Effector memory CD8-positive, alpha-beta T cell (primary cell): ENCODE measurements at regions not wholly inside any gene's neighbourhood (a gene's known extent, or its start where the extent isn't known, plus 50 kb on each side); places are given as distances from the start of the nearest gene placed in this dataset.

Source experiments
- ATAC-seq: fragments of 150-1000 bp; cut with Tn5 transposase; replicated peaks from 2 replicates; pipeline ENCODE4 v1.10.0; 2021; ENCODE audit warnings: mild to moderate bottlenecking, moderate library complexity
- DNase-seq, 3 experiments: peaks; one replicate each; pipeline ENCODE4 v3.0.0; 2021
- H3K27ac Mint-ChIP-seq, 2 donors: one replicate each; pipeline ENCODE4 v1.8.0; 2022; ENCODE audit warnings: mild to moderate bottlenecking in 2 of 2, mixed read lengths in 2 of 2, moderate library complexity in 2 of 2
- H3K27me3 Mint-ChIP-seq, 2 donors: one replicate each; pipeline ENCODE4 v1.8.0; 2022; ENCODE audit warnings: mixed read lengths in 2 of 2
- H3K36me3 Mint-ChIP-seq: one replicate; pipeline ENCODE4 v1.8.0; 2022; ENCODE audit warnings: mild to moderate bottlenecking, moderate library complexity, mixed read lengths; ENCODE audit not compliant: insufficient read depth
- H3K4me1 Mint-ChIP-seq, 2 donors: one replicate each; pipeline ENCODE4 v1.8.0; 2022; ENCODE audit warnings: low read depth in 2 of 2, mixed read lengths in 2 of 2
- H3K4me3 Mint-ChIP-seq, 2 donors: one replicate each; pipeline ENCODE4 v1.8.0; 2022; ENCODE audit warnings: mild to moderate bottlenecking in 2 of 2, mixed read lengths in 2 of 2, moderate library complexity in 2 of 2
- H3K9me3 Mint-ChIP-seq, 2 donors: one replicate each; pipeline ENCODE4 v1.8.0; 2022; ENCODE audit warnings: mixed read lengths in 2 of 2

DNA sequence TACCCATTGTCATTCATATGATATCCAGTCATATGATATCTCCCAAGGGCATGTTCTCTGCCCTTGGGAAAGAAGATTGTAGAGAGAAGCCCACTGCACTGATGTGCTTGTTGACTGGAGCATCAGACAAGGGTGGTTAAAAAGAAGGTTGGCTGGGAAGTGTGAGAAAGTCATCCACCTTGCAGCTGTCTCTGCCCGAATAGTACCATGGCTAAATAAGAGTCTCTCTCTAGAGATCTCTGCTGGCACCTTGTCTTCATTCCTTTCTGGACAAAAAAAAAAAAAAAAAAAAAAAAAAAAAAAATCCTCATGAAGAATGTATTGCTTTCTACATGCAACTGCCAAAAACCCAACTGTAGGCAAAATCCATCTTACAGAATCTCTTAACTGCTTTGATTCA lies 349.7 kb upstream of the ESRRG start:
- H3K36me3 Mint-ChIP-seq = no peaks in the 10 kb centered on the region
- no peak overlapping the region for H3K27ac Mint-ChIP-seq
- H3K4me3 Mint-ChIP-seq = no peak overlapping the region
- ATAC-seq (no peak), DNase-seq (no peak)
- peaks cover 6 to 10% of the 10 kb centered on the region in 2 donors for H3K9me3 Mint-ChIP-seq
- H3K4me1 Mint-ChIP-seq = no peaks in the 10 kb centered on the region
- no peaks in the 10 kb centered on the region for H3K27me3 Mint-ChIP-seq

DNA sequence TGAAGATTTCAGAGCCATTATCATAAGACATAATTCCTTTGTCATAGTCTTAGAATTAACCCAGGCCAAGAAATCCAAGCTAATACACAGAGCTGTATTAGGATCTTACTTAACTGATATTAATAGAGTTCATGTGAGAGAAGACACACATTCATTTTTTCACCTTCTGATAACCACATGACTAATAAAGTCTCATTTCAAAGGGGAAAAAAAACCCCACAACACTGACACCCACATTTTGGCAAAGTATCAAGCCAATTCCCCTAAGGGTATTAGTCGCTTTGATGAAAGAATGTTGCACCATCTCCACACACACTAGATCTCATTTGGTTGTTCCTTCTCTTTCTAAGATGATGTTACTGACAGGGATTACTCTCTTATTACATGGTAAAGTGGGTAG lies 344.4 kb upstream of the ESRRG start:
- ATAC-seq (no peak), DNase-seq (no peak)
- Mint-ChIP-seq H3K9me3 (peaks cover 8 to 10% of the 10 kb centered on the region in 2 donors), H3K4me3 (no peak overlapping the region), H3K27me3 (no peaks in the 10 kb centered on the region), H3K4me1 (no peaks in the 10 kb centered on the region), H3K36me3 (no peaks in the 10 kb centered on the region), H3K27ac (no peak overlapping the region)

DNA sequence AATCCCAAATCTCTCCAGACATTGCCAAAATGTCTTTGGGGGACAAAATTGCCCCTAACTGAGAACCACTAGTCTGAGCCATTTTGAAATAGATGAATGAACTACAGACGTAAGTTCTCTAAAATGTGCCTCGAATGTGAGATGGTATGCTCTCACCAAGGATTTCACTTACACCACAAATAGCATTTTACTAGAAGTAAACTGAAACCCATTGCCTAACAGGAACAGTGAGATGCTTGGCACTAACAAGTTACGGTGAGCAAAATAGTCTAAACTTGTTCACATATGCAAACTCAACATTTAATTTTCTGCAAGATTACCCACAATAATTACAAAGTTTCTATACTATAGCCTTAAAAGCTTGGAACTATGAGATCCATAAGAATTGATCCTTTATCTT lies 343.6 kb upstream of the ESRRG start:
- H3K27me3 Mint-ChIP-seq = no peaks in the 10 kb centered on the region
- H3K36me3 Mint-ChIP-seq = no peaks in the 10 kb centered on the region
- H3K4me1 Mint-ChIP-seq = no peaks in the 10 kb centered on the region
- H3K9me3 Mint-ChIP-seq = peaks cover 8 to 10% of the 10 kb centered on the region in 2 donors
- no peak overlapping the region for H3K27ac Mint-ChIP-seq
- ATAC-seq (no peak), DNase-seq (no peak)
- H3K4me3 Mint-ChIP-seq = no peak overlapping the region

DNA sequence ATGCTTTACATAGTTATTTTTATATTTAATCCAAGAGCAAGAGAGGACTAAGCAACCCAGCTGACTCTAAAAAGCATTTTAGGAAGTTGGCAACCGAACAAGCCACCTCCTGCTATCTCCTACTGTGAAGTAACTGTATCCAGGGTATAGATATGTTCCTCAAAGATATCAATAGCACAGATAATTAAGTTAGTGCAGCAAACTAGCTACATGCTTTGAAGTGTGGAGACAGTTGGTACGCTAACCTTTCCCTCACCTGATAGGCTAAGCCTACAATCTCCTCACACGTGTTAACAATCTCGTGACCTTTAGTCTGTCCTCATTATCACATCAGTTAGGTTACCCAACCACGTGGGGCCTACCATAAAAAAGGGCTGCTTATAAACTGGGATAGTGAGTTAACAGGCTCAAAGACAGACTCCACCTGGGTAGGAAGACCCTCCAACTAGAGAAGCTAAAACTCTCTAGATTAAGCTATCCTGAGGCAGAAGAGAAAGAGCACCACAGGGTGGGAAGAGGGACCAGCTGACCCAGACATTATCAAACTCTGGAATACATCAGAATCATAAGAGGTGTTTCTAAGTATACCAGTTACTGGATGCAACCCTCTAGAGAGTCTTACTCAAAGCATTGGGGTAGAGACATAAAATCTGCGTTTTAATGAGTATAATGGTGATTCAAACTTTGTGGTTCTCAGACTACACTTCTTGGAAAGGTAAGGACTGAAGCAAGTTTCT lies 340.1 kb upstream of the ESRRG start:
- no peak for ATAC-seq
- H3K27me3 Mint-ChIP-seq = no peaks in the 10 kb centered on the region
- DNase-seq = no peak
- H3K36me3 Mint-ChIP-seq = no peaks in the 10 kb centered on the region
- H3K4me1 Mint-ChIP-seq = no peaks in the 10 kb centered on the region
- no peak overlapping the region for H3K4me3 Mint-ChIP-seq
- H3K9me3 Mint-ChIP-seq = peaks cover 3 to 7% of the 10 kb centered on the region in 2 donors
- no peak overlapping the region for H3K27ac Mint-ChIP-seq

DNA sequence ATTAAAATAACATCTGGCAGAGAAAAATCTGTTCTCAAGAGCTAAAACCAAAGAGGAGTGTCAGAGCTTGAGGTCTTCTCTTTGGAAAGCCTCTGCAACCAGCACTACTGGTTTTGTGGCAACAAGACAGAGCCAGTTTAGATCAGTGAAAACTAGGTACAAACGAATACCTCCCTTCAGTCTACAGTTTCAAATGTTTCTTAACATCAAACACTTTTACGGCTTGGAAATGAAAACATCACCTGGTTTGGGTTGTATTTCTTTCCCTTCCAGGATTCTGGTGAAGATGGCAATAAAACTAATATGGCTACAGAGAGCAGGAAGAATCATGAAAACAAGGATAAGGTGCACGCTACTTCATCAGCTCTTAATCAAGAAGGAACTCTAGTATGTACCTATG lies 339.4 kb upstream of the ESRRG start:
- peaks cover 0 to 3% of the 10 kb centered on the region in 2 donors for H3K9me3 Mint-ChIP-seq
- H3K27ac Mint-ChIP-seq = no peak overlapping the region
- no peak for DNase-seq
- H3K36me3 Mint-ChIP-seq = no peaks in the 10 kb centered on the region
- ATAC-seq = no peak
- H3K4me1 Mint-ChIP-seq = no peaks in the 10 kb centered on the region
- no peaks in the 10 kb centered on the region for H3K27me3 Mint-ChIP-seq
- H3K4me3 Mint-ChIP-seq = no peak overlapping the region

DNA sequence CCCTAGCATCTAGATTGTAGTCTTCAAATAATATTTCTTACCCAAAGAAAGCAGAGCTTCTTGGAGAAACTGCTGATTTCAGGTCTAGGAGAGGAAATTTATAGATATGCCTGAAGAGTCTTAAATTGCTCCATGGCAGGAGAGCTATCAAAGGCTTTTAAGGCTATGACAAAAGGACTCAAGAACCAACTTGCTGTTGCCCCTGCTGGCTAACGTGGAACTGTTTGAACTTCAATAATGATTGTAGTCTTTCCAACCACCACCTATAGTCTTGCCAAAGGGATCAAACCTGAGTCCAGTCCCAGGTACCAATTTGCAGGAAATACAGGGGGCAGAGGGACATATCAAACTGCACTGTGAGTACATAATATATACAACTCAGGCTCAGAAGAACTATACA lies 336.2 kb upstream of the ESRRG start:
- H3K36me3 Mint-ChIP-seq = no peaks in the 10 kb centered on the region
- H3K27ac Mint-ChIP-seq = no peak overlapping the region
- no peak for DNase-seq
- H3K9me3 Mint-ChIP-seq = no peaks in the 10 kb centered on the region
- no peak for ATAC-seq
- no peaks in the 10 kb centered on the region for H3K4me1 Mint-ChIP-seq
- no peaks in the 10 kb centered on the region for H3K27me3 Mint-ChIP-seq
- no peak overlapping the region for H3K4me3 Mint-ChIP-seq

- H3K9me3 Mint-ChIP-seq = peaks cover 8 to 14% of the 10 kb centered on the region in 2 donors
- H3K27ac Mint-ChIP-seq = no peak overlapping the region
- no peak for DNase-seq
- H3K4me1 Mint-ChIP-seq = no peaks in the 10 kb centered on the region
- H3K4me3 Mint-ChIP-seq = no peak overlapping the region
- H3K36me3 Mint-ChIP-seq = no peaks in the 10 kb centered on the region
- no peak for ATAC-seq
- no peaks in the 10 kb centered on the region for H3K27me3 Mint-ChIP-seq
These were observed 330.4 kb upstream of the ESRRG start for GRCh38 chr1:217053676-217054075.

GRCh38 chr1:217052626-217053025 lies 329.4 kb upstream of the ESRRG start:
- DNase-seq (no peak), ATAC-seq (no peak)
- Mint-ChIP-seq H3K27me3 (no peaks in the 10 kb centered on the region), H3K36me3 (no peaks in the 10 kb centered on the region), H3K27ac (no peak overlapping the region), H3K4me3 (no peak overlapping the region), H3K9me3 (peaks cover 13 to 23% of the 10 kb centered on the region in 2 donors), H3K4me1 (no peaks in the 10 kb centered on the region)

DNA sequence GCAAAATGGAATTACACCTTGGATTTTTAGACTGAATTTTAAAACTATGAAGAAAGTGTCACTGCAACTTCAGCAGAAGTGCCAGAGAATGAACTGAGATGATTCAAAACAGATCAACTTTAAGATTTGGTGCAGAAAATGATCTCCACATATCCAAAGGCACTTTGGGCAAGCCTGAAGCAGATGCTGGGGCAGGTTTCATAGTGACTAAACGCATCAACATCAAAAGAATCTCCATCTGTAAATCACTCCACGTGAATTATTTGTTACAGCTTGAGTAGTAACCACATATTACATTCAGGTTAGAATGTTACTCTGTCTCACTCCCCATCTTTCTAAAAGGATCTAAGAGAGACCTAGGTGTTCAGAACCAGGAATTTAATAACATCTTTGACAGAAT lies 329.0 kb upstream of the ESRRG start:
- Mint-ChIP-seq H3K27ac (no peak overlapping the region), H3K36me3 (no peaks in the 10 kb centered on the region), H3K27me3 (no peaks in the 10 kb centered on the region), H3K4me1 (no peaks in the 10 kb centered on the region), H3K9me3 (peaks cover 14 to 27% of the 10 kb centered on the region in 2 donors), H3K4me3 (no peak overlapping the region)
- ATAC-seq = no peak
- DNase-seq = no peak

DNA sequence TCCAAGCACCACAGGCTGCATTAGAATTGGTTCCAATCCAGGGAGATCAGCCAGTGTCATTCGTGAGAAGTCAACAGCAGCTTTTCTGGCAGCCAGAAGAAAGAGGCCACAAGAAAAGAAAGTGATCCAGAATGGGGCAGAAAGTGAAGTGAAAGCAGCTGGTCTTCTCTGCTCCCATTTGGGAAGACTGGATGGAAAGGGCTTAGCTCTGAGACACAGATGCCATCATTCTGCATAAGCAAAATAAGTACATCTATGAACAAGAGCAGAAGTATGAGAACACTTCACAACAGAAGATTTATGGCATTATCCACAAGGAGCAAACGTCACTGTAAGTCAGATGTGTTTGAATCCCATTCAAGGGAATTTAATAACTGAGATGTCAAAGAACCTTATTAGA lies 326.5 kb upstream of the ESRRG start:
- H3K27me3 Mint-ChIP-seq = no peaks in the 10 kb centered on the region
- no peak for DNase-seq
- H3K36me3 Mint-ChIP-seq = no peaks in the 10 kb centered on the region
- H3K9me3 Mint-ChIP-seq = peaks cover 14 to 27% of the 10 kb centered on the region in 2 donors
- H3K27ac Mint-ChIP-seq = no peak overlapping the region
- no peak overlapping the region for H3K4me3 Mint-ChIP-seq
- H3K4me1 Mint-ChIP-seq = no peaks in the 10 kb centered on the region
- ATAC-seq = no peak

GRCh38 chr1:217049081-217049480 lies 325.9 kb upstream of the ESRRG start:
- ATAC-seq (no peak), DNase-seq (no peak)
- Mint-ChIP-seq H3K4me1 (no peaks in the 10 kb centered on the region), H3K9me3 (peaks cover 14 to 27% of the 10 kb centered on the region in 2 donors), H3K27ac (no peak overlapping the region), H3K36me3 (no peaks in the 10 kb centered on the region), H3K4me3 (no peak overlapping the region), H3K27me3 (no peaks in the 10 kb centered on the region)

- no peak overlapping the region for H3K27ac Mint-ChIP-seq
- no peak for ATAC-seq
- no peaks in the 10 kb centered on the region for H3K27me3 Mint-ChIP-seq
- no peak overlapping the region for H3K4me3 Mint-ChIP-seq
- peaks cover 14 to 27% of the 10 kb centered on the region in 2 donors for H3K9me3 Mint-ChIP-seq
- no peaks in the 10 kb centered on the region for H3K4me1 Mint-ChIP-seq
- H3K36me3 Mint-ChIP-seq = no peaks in the 10 kb centered on the region
- no peak for DNase-seq
These were observed 325.0 kb upstream of the ESRRG start for GRCh38 chr1:217048104-217048707.

GRCh38 chr1:217040711-217041455 lies 317.7 kb upstream of the ESRRG start:
- Mint-ChIP-seq H3K9me3 (peaks cover 4 to 34% of the 10 kb centered on the region in 2 donors), H3K27ac (no peak overlapping the region), H3K27me3 (no peaks in the 10 kb centered on the region), H3K4me3 (no peak overlapping the region), H3K4me1 (no peaks in the 10 kb centered on the region), H3K36me3 (no peaks in the 10 kb centered on the region)
- ATAC-seq = no peak
- DNase-seq = no peak

- Mint-ChIP-seq H3K4me1 (no peaks in the 10 kb centered on the region), H3K27me3 (no peaks in the 10 kb centered on the region), H3K36me3 (no peaks in the 10 kb centered on the region), H3K27ac (no peak overlapping the region), H3K9me3 (peaks cover 4 to 34% of the 10 kb centered on the region in 2 donors), H3K4me3 (no peak overlapping the region)
- no peak for ATAC-seq
- DNase-seq = no peak
These were observed 316.7 kb upstream of the ESRRG start for GRCh38 chr1:217039926-217040325.
